Skeletal muscle satellite cell (primary cell): ENCODE measurements at regions not wholly inside any gene's neighbourhood (a gene's known extent, or its start where the extent isn't known, plus 50 kb on each side); places are given as distances from the start of the nearest gene placed in this dataset.
A peak's percentile ranks its signal among the peaks of the same experiment; 100 is the strongest.

Experiments
- H3K27me3 ChIP-seq: 2 replicates; pipeline ENCODE4 v1.7.0; 2013; ENCODE audit warnings: low read length; ENCODE audit not compliant: control insufficient read depth, insufficient read depth
- H3K36me3 ChIP-seq: 2 replicates; pipeline ENCODE4 v1.7.0; 2013; ENCODE audit warnings: mild to moderate bottlenecking, control low read depth, low read length; ENCODE audit not compliant: insufficient read depth
- H3K4me1 ChIP-seq: 2 replicates; pipeline ENCODE4 v1.7.0; 2013; ENCODE audit warnings: low read length; ENCODE audit not compliant: control insufficient read depth, insufficient read depth
- H3K4me2 ChIP-seq: 2 replicates; pipeline ENCODE4 v1.7.0; 2013; ENCODE audit warnings: mild to moderate bottlenecking, low read length
- H3K4me3 ChIP-seq: 2 replicates; pipeline ENCODE4 v1.7.0; 2013; ENCODE audit warnings: low read length
- H3K9ac ChIP-seq: 2 replicates; pipeline ENCODE4 v1.7.0; 2013; ENCODE audit warnings: mild to moderate bottlenecking, low read depth, low read length, moderate library complexity
- H3K9me3 ChIP-seq: replicated peaks from 2 replicates; pipeline ENCODE4 v1.7.0; 2013; ENCODE audit warnings: mild to moderate bottlenecking, control low read depth, low read length

- H3K4me2 ChIP-seq = no peak overlapping the region
- no peaks in the 10 kb centered on the region for H3K4me1 ChIP-seq
- H3K9ac ChIP-seq = no peak overlapping the region
Measured at GRCh38 chr6:165200178-165200577, 109.2 kb downstream of the C6orf118 start.

GRCh38 chr6:165191461-165191860, 117.9 kb downstream of the C6orf118 start:
- Histone ChIP-seq H3K9ac (no peak overlapping the region), H3K4me1 (peaks cover under 1% of the 10 kb centered on the region), H3K4me3 (no peak overlapping the region), H3K27me3 (no peaks in the 10 kb centered on the region), H3K4me2 (no peak overlapping the region), H3K36me3 (no peaks in the 10 kb centered on the region), H3K9me3 (no peaks in the 10 kb centered on the region)

More at GRCh38 chr6:165200178-165200577, 109.2 kb downstream of the C6orf118 start:
- Histone ChIP-seq H3K36me3 (no peaks in the 10 kb centered on the region), H3K9me3 (no peaks in the 10 kb centered on the region), H3K4me3 (no peak overlapping the region), H3K27me3 (no peaks in the 10 kb centered on the region)

GRCh38 chr6:165186441-165187205, 122.8 kb downstream of the C6orf118 start:
- no peak overlapping the region for H3K9ac ChIP-seq
- H3K4me2 ChIP-seq = no peak overlapping the region
- no peaks in the 10 kb centered on the region for H3K27me3 ChIP-seq
- peaks cover 48% of the 10 kb centered on the region for H3K4me1 ChIP-seq
- H3K9me3 ChIP-seq = no peaks in the 10 kb centered on the region
- no peaks in the 10 kb centered on the region for H3K36me3 ChIP-seq
- H3K4me3 ChIP-seq = no peak overlapping the region

- peaks cover 54% of the 10 kb centered on the region for H3K4me1 ChIP-seq
- H3K9ac ChIP-seq = peak overlapping the region; percentile 48
- no peak overlapping the region for H3K4me2 ChIP-seq
- no peaks in the 10 kb centered on the region for H3K9me3 ChIP-seq
- no peaks in the 10 kb centered on the region for H3K36me3 ChIP-seq
- no peak overlapping the region for H3K4me3 ChIP-seq
- no peaks in the 10 kb centered on the region for H3K27me3 ChIP-seq
Measured at GRCh38 chr6:165186041-165186440, 123.4 kb downstream of the C6orf118 start.

GRCh38 chr6:165184192-165184979, 125.0 kb downstream of the C6orf118 start:
- Histone ChIP-seq H3K9ac (peak overlapping the region; percentile 36), H3K9me3 (no peaks in the 10 kb centered on the region), H3K4me1 (peaks cover 56% of the 10 kb centered on the region), H3K4me2 (no peak overlapping the region), H3K27me3 (no peaks in the 10 kb centered on the region), H3K36me3 (no peaks in the 10 kb centered on the region), H3K4me3 (no peak overlapping the region)

GRCh38 chr6:165183496-165184140, 125.8 kb downstream of the C6orf118 start:
- H3K27me3 ChIP-seq = no peaks in the 10 kb centered on the region
- no peaks in the 10 kb centered on the region for H3K36me3 ChIP-seq
- no peak overlapping the region for H3K4me2 ChIP-seq
- H3K9me3 ChIP-seq = no peaks in the 10 kb centered on the region
- H3K4me1 ChIP-seq = peaks cover 64% of the 10 kb centered on the region
- peak overlapping the region; percentile 27 for H3K9ac ChIP-seq
- no peak overlapping the region for H3K4me3 ChIP-seq

- Histone ChIP-seq H3K36me3 (no peaks in the 10 kb centered on the region), H3K4me2 (no peak overlapping the region), H3K9ac (peak overlapping the region; percentile 27), H3K9me3 (no peaks in the 10 kb centered on the region), H3K27me3 (no peaks in the 10 kb centered on the region), H3K4me1 (peaks cover 69% of the 10 kb centered on the region), H3K4me3 (no peak overlapping the region)
Measured at GRCh38 chr6:165183071-165183470, 126.3 kb downstream of the C6orf118 start.

GRCh38 chr6:165181951-165182414, 127.4 kb downstream of the C6orf118 start:
- no peaks in the 10 kb centered on the region for H3K9me3 ChIP-seq
- no peak overlapping the region for H3K4me3 ChIP-seq
- H3K9ac ChIP-seq = peak overlapping the region; percentile 54
- H3K4me2 ChIP-seq = peak overlapping the region; percentile 31
- H3K4me1 ChIP-seq = peaks cover 76% of the 10 kb centered on the region
- H3K36me3 ChIP-seq = no peaks in the 10 kb centered on the region
- H3K27me3 ChIP-seq = no peaks in the 10 kb centered on the region

GRCh38 chr6:165178056-165178455, 131.3 kb downstream of the C6orf118 start:
- Histone ChIP-seq H3K4me2 (no peak overlapping the region), H3K4me1 (peaks cover 42% of the 10 kb centered on the region), H3K27me3 (no peaks in the 10 kb centered on the region), H3K36me3 (no peaks in the 10 kb centered on the region), H3K9me3 (no peaks in the 10 kb centered on the region), H3K4me3 (no peak overlapping the region), H3K9ac (peak overlapping the region; percentile 60)

GRCh38 chr6:165173484-165173883, 135.9 kb downstream of the C6orf118 start:
- no peaks in the 10 kb centered on the region for H3K36me3 ChIP-seq
- H3K4me2 ChIP-seq = no peak overlapping the region
- no peak overlapping the region for H3K4me3 ChIP-seq
- H3K9ac ChIP-seq = no peak overlapping the region
- peaks cover 10% of the 10 kb centered on the region for H3K4me1 ChIP-seq
- H3K9me3 ChIP-seq = no peaks in the 10 kb centered on the region
- H3K27me3 ChIP-seq = no peaks in the 10 kb centered on the region

GRCh38 chr6:165167861-165168260, 141.5 kb downstream of the C6orf118 start:
- no peaks in the 10 kb centered on the region for H3K36me3 ChIP-seq
- H3K4me3 ChIP-seq = no peak overlapping the region
- no peaks in the 10 kb centered on the region for H3K27me3 ChIP-seq
- H3K4me2 ChIP-seq = no peak overlapping the region
- no peaks in the 10 kb centered on the region for H3K4me1 ChIP-seq
- H3K9ac ChIP-seq = no peak overlapping the region
- no peaks in the 10 kb centered on the region for H3K9me3 ChIP-seq
